HEK293 (cell line): ENCODE measurements at regions not wholly inside any gene's neighbourhood (a gene's known extent, or its start where the extent isn't known, plus 50 kb on each side); places are given as distances from the start of the nearest gene placed in this dataset.

Source experiments
- CTCF ChIA-PET: fragments of 350-600 bp; formaldehyde crosslinking; extraction: SDS; loops from one replicate; lab custom pipeline; 2021; ENCODE audit warnings: antibody characterized with exemption; lab: Yijun Ruan, JAX
- POLR2A ChIA-PET: fragments of 300-600 bp; formaldehyde crosslinking; extraction: SDS; loops from one replicate; lab custom pipeline; 2020; ENCODE audit warnings: antibody characterized with exemption, inconsistent platforms; lab: Yijun Ruan, JAX
- H3K27ac ChIP-seq: fragments of 200-500 bp; sonication (Bioruptor generic); 2 replicates; pipeline ENCODE4 v1.5.1; 2014; ENCODE audit warnings: low read depth, low read length, control low read depth, inconsistent platforms; ENCODE audit errors: extremely low read depth
- H3K36me3 ChIP-seq, 2 experiments: fragments of 200-500 bp in 1 of 2; sonication (Bioruptor generic) in 1 of 2; 1 replicate in 1 of 2; 2 replicates in 1 of 2; pipeline ENCODE4 v1.5.1; 2014 to 2017; ENCODE audit warnings: inconsistent platforms in 2 of 2, low read length in 2 of 2; ENCODE audit not compliant: control insufficient read depth in 2 of 2, insufficient read depth in 1 of 2
- H3K4me1 ChIP-seq: fragments of 200-500 bp; sonication (Bioruptor generic); 2 replicates; pipeline ENCODE4 v1.5.1; 2014; ENCODE audit warnings: mild to moderate bottlenecking, low read length, inconsistent platforms; ENCODE audit not compliant: control insufficient read depth, insufficient read depth
- H3K4me3 ChIP-seq: 2 replicates; pipeline ENCODE4 v1.5.1; 2011; ENCODE audit warnings: low read depth, mild to moderate bottlenecking, control low read depth, low read length, moderate library complexity
- H3K9me3 ChIP-seq: fragments of 200-500 bp; sonication (Bioruptor generic); 2 replicates; pipeline ENCODE4 v1.5.1; 2014; ENCODE audit warnings: low read depth, low read length, inconsistent platforms; ENCODE audit not compliant: control insufficient read depth, insufficient read depth
- GLI2 ChIP-seq: fragments of 450-650 bp; formaldehyde crosslinking; IDR thresholded peaks from 2 replicates; pipeline ENCODE4; 2017; ENCODE audit warnings: missing biosample characterization, missing genetic modification characterization, low read depth, borderline replicate concordance
- PBX3 ChIP-seq: sonication (generic); formaldehyde crosslinking; IDR thresholded peaks from 2 replicates; pipeline ENCODE4 v1.8.1; 2022; ENCODE audit warnings: mild to moderate bottlenecking, moderate library complexity, missing genetic modification reagents
- PRDM1 ChIP-seq: fragments of 450-650 bp; formaldehyde crosslinking; IDR thresholded peaks from 2 replicates; pipeline ENCODE4; 2016; ENCODE audit warnings: missing biosample characterization, missing genetic modification characterization
- REST ChIP-seq: fragments of 450-650 bp; formaldehyde crosslinking; IDR thresholded peaks from 2 replicates; pipeline ENCODE4 v1.5.1; 2016; ENCODE audit warnings: missing biosample characterization, missing genetic modification characterization
- SCRT1 ChIP-seq: fragments of 450-650 bp; formaldehyde crosslinking; IDR thresholded peaks from 2 replicates; pipeline ENCODE4 v1.5.1; 2016; ENCODE audit warnings: missing biosample characterization, missing genetic modification characterization, borderline replicate concordance
- YY1 ChIP-seq: fragments of 450-650 bp; formaldehyde crosslinking; IDR thresholded peaks from 2 replicates; pipeline ENCODE4 v1.5.1; 2018; ENCODE audit warnings: missing biosample characterization, missing genetic modification characterization
- ZNF155 ChIP-seq: fragments of 450-650 bp; formaldehyde crosslinking; IDR thresholded peaks from 2 replicates; pipeline ENCODE4 v1.5.1; 2016; ENCODE audit warnings: missing biosample characterization, missing genetic modification characterization
- ZNF26 ChIP-seq: fragments of 450-650 bp; formaldehyde crosslinking; IDR thresholded peaks from 2 replicates; pipeline ENCODE4 v1.5.1; 2016; ENCODE audit warnings: missing biosample characterization, missing genetic modification characterization
- ZNF341 ChIP-seq: fragments of 450-650 bp; formaldehyde crosslinking; IDR thresholded peaks from 2 replicates; pipeline ENCODE4; 2016; ENCODE audit warnings: low read depth, missing biosample characterization, missing genetic modification characterization
- ZNF518A ChIP-seq: fragments of 450-650 bp; formaldehyde crosslinking; conservative IDR thresholded peaks from 2 replicates; pipeline ENCODE4 v1.5.1; 2016; ENCODE audit warnings: low read depth, missing biosample characterization, missing genetic modification characterization
- ZNF596 ChIP-seq: fragments of 450-650 bp; IDR thresholded peaks from 2 replicates; pipeline ENCODE4 v1.5.0; 2018; ENCODE audit warnings: missing biosample characterization, mild to moderate bottlenecking, missing genetic modification characterization, moderate library complexity
- ZNF623 ChIP-seq: fragments of 450-650 bp; formaldehyde crosslinking; IDR thresholded peaks from 2 replicates; pipeline ENCODE4 v1.5.1; 2016; ENCODE audit warnings: missing biosample characterization, missing genetic modification characterization
- ZNF629 ChIP-seq: fragments of 450-650 bp; formaldehyde crosslinking; IDR thresholded peaks from 2 replicates; pipeline ENCODE4 v1.5.1; 2017; ENCODE audit warnings: missing biosample characterization, missing genetic modification characterization
- ZNF664 ChIP-seq: fragments of 450-650 bp; formaldehyde crosslinking; IDR thresholded peaks from 2 replicates; pipeline ENCODE4 v1.5.1; 2016; ENCODE audit warnings: missing biosample characterization, missing genetic modification characterization
- ZNF677 ChIP-seq: fragments of 450-650 bp; IDR thresholded peaks from 2 replicates; pipeline ENCODE4 v1.5.0; 2018; ENCODE audit warnings: missing biosample characterization, mild to moderate bottlenecking, missing genetic modification characterization, moderate library complexity
- ZSCAN30 ChIP-seq: fragments of 450-650 bp; IDR thresholded peaks from 2 replicates; pipeline ENCODE4 v1.5.1; 2018; ENCODE audit warnings: missing biosample characterization, mild to moderate bottlenecking, missing genetic modification characterization, moderate library complexity

- Histone ChIP-seq H3K9me3 (no peaks in the 10 kb centered on the region), H3K36me3 (no peaks in the 10 kb centered on the region), H3K4me3 (no peak overlapping the region), H3K27ac (no peak overlapping the region), H3K4me1 (peaks cover 4% of the 10 kb centered on the region)
- POLR2A ChIA-PET: no interaction called here
- CTCF ChIA-PET: no interaction called here
- TF ChIP-seq ZNF26 (tag by site-specific recombination) (no peak), ZNF677 (tag by site-specific recombination) (no peak), YY1 (tag by site-specific recombination) (no peak), ZNF623 (tag by site-specific recombination) (no peak), ZNF155 (tag by site-specific recombination) (no peak), PRDM1 (tag by site-specific recombination) (no peak), ZNF341 (tag by site-specific recombination) (no peak), ZNF664 (tag by site-specific recombination) (no peak), SCRT1 (tag by site-specific recombination) (no peak), PBX3 (CRISPR knock-in tag) (no peak), ZNF596 (no peak), ZSCAN30 (tag by site-specific recombination) (no peak), REST (tag by site-specific recombination) (no peak), ZNF518A (no peak), GLI2 (tag by site-specific recombination) (no peak), ZNF629 (tag by site-specific recombination) (no peak)
Observed at GRCh38 chr7:79590391-79590790, 136.9 kb upstream of the MAGI2 start.
